ENCODE measurements at regions not wholly inside any gene's neighbourhood (a gene's known extent, or its start where the extent isn't known, plus 50 kb on each side); places are given as distances from the start of the nearest gene placed in this dataset.

- DNase-seq (no peak), ATAC-seq (no peak)
- intact Hi-C loops (cut with DNase I, micrococcal nuclease) = no loop called here
- TF ChIP-seq CTCF (IDR thresholded peaks at IDR 0.05) = no peak
- H3K4me3 ChIP-seq = no peak overlapping the region
- H3K4me1 ChIP-seq (ENCODE audit: low read depth) = no peaks in the 10 kb centered on the region
- H3K36me3 ChIP-seq (ENCODE audit: low read depth) = no peaks in the 10 kb centered on the region
- no peaks in the 10 kb centered on the region for H3K9me3 ChIP-seq
Measured at GRCh38 chr15:47337106-47337505, 380.2 kb upstream of the SEMA6D start.

GRCh38 chr15:47337836-47338235 lies 379.5 kb upstream of the SEMA6D start:
- Histone ChIP-seq H3K36me3 (ENCODE audit: low read depth) (no peaks in the 10 kb centered on the region), H3K4me1 (ENCODE audit: low read depth) (no peaks in the 10 kb centered on the region), H3K4me3 (no peak overlapping the region), H3K9me3 (no peaks in the 10 kb centered on the region)
- intact Hi-C loops (cut with DNase I, micrococcal nuclease) = no loop called here
- ATAC-seq (no peak), DNase-seq (no peak)
- TF ChIP-seq CTCF (IDR thresholded peaks at IDR 0.05) = no peak

GRCh38 chr15:47338771-47339170 lies 378.5 kb upstream of the SEMA6D start:
- Histone ChIP-seq H3K36me3 (ENCODE audit: low read depth) (no peaks in the 10 kb centered on the region), H3K4me1 (ENCODE audit: low read depth) (no peaks in the 10 kb centered on the region), H3K4me3 (no peak overlapping the region), H3K9me3 (no peaks in the 10 kb centered on the region)
- no peak for TF ChIP-seq CTCF (IDR thresholded peaks at IDR 0.05)
- intact Hi-C loops (cut with DNase I, micrococcal nuclease) = no loop called here
- no peak for ATAC-seq
- DNase-seq = no peak

- intact Hi-C loops (cut with DNase I, micrococcal nuclease) = no loop called here
- Histone ChIP-seq H3K4me1 (ENCODE audit: low read depth) (no peaks in the 10 kb centered on the region), H3K36me3 (ENCODE audit: low read depth) (no peaks in the 10 kb centered on the region), H3K4me3 (no peak overlapping the region), H3K9me3 (no peaks in the 10 kb centered on the region)
- ATAC-seq (no peak), DNase-seq (no peak)
- no peak for TF ChIP-seq CTCF (IDR thresholded peaks at IDR 0.05)
Measured at GRCh38 chr15:47339800-47340570, 377.3 kb upstream of the SEMA6D start.

GRCh38 chr15:47340571-47340920 lies 376.8 kb upstream of the SEMA6D start:
- DNase-seq = no peak
- H3K4me3 ChIP-seq = no peak overlapping the region
- no peak for TF ChIP-seq CTCF (IDR thresholded peaks at IDR 0.05)
- intact Hi-C loops (cut with DNase I, micrococcal nuclease) = no loop called here
- no peaks in the 10 kb centered on the region for H3K36me3 ChIP-seq (ENCODE audit: low read depth)
- no peaks in the 10 kb centered on the region for H3K4me1 ChIP-seq (ENCODE audit: low read depth)
- H3K9me3 ChIP-seq = no peaks in the 10 kb centered on the region
- ATAC-seq = no peak

GRCh38 chr15:47349179-47349578 lies 368.1 kb upstream of the SEMA6D start:
- no peaks in the 10 kb centered on the region for H3K36me3 ChIP-seq (ENCODE audit: low read depth)
- intact Hi-C loops (cut with DNase I, micrococcal nuclease) = no loop called here
- H3K9me3 ChIP-seq = no peaks in the 10 kb centered on the region
- DNase-seq = no peak
- TF ChIP-seq CTCF (IDR thresholded peaks at IDR 0.05) = no peak
- no peaks in the 10 kb centered on the region for H3K4me1 ChIP-seq (ENCODE audit: low read depth)
- ATAC-seq = no peak
- no peak overlapping the region for H3K4me3 ChIP-seq
